ENCODE measurements at regions not wholly inside any gene's neighbourhood (a gene's known extent, or its start where the extent isn't known, plus 50 kb on each side); places are given as distances from the start of the nearest gene placed in this dataset.

- Histone ChIP-seq H3K4me3 (no peak overlapping the region), H3K36me3 (ENCODE audit: low read depth, missing control alignments) (no peaks in the 10 kb centered on the region), H3K4me1 (no peaks in the 10 kb centered on the region), H3K9me3 (no peaks in the 10 kb centered on the region), H3K27me3 (no peaks in the 10 kb centered on the region), H3K27ac (no peak overlapping the region)
- no peak for TF ChIP-seq CTCF (IDR thresholded peaks at IDR 0.05)
- no peak for TF ChIP-seq POLR2A (IDR thresholded peaks at IDR 0.05)
- DNase-seq = no peak
- intact Hi-C loops (cut with DNase I; ENCODE audit: low total_unique reads) = no loop called here
These were observed 545.1 kb downstream of the PLPP3 start for GRCh38 chr1:56034222-56034621.

GRCh38 chr1:56033321-56034037 lies 545.9 kb downstream of the PLPP3 start:
- WGBS, 2 donors = 59 to 70% methylated on average over 3 of the region's 3 CpGs
- H3K36me3 ChIP-seq (ENCODE audit: low read depth, missing control alignments) = no peaks in the 10 kb centered on the region

GRCh38 chr1:56032096-56032676 lies 547.2 kb downstream of the PLPP3 start:
- H3K9me3 ChIP-seq = no peaks in the 10 kb centered on the region
- no peak for DNase-seq
- 78 to 82% methylated on average over 3 of the region's 3 CpGs for WGBS, 2 donors
- TF ChIP-seq CTCF (IDR thresholded peaks at IDR 0.05) (no peak), POLR2A (IDR thresholded peaks at IDR 0.05) (no peak)
- intact Hi-C loops (cut with DNase I; ENCODE audit: low total_unique reads) = no loop called here
- H3K27me3 ChIP-seq = no peaks in the 10 kb centered on the region
- H3K27ac ChIP-seq = no peak overlapping the region
- no peaks in the 10 kb centered on the region for H3K4me1 ChIP-seq
- H3K4me3 ChIP-seq = no peak overlapping the region
- H3K36me3 ChIP-seq (ENCODE audit: low read depth, missing control alignments) = no peaks in the 10 kb centered on the region

More at GRCh38 chr1:56033321-56034037, 545.9 kb downstream of the PLPP3 start:
- no peaks in the 10 kb centered on the region for H3K27me3 ChIP-seq
- intact Hi-C loops (cut with DNase I; ENCODE audit: low total_unique reads) = no loop called here
- no peak for DNase-seq
- H3K9me3 ChIP-seq = no peaks in the 10 kb centered on the region
- H3K4me3 ChIP-seq = no peak overlapping the region
- TF ChIP-seq CTCF (IDR thresholded peaks at IDR 0.05) = no peak
- no peak for TF ChIP-seq POLR2A (IDR thresholded peaks at IDR 0.05)
- no peak overlapping the region for H3K27ac ChIP-seq
- no peaks in the 10 kb centered on the region for H3K4me1 ChIP-seq

- WGBS, 2 donors = 95 to 97% methylated on average over 3 of the region's 3 CpGs
- Histone ChIP-seq H3K36me3 (ENCODE audit: low read depth, missing control alignments) (no peaks in the 10 kb centered on the region), H3K27me3 (no peaks in the 10 kb centered on the region), H3K4me1 (no peaks in the 10 kb centered on the region), H3K27ac (no peak overlapping the region), H3K9me3 (no peaks in the 10 kb centered on the region), H3K4me3 (no peak overlapping the region)
- intact Hi-C loops (cut with DNase I; ENCODE audit: low total_unique reads) = no loop called here
- no peak for TF ChIP-seq POLR2A (IDR thresholded peaks at IDR 0.05)
- TF ChIP-seq CTCF (IDR thresholded peaks at IDR 0.05) = no peak
- DNase-seq = no peak
These were observed 548.4 kb downstream of the PLPP3 start for GRCh38 chr1:56031001-56031400.

All from testis (tissue), 2 donors.